Suppressor macrophage treated with lipopolysaccharide for 1 hour (primary cell): ENCODE measurements at regions not wholly inside any gene's neighbourhood (a gene's known extent, or its start where the extent isn't known, plus 50 kb on each side); places are given as distances from the start of the nearest gene placed in this dataset.

ENCODE experiments used
- DNase-seq, 3 donors: peaks; one replicate each; pipeline ENCODE4 v3.0.0-alpha.2; 2020 to 2022

DNA sequence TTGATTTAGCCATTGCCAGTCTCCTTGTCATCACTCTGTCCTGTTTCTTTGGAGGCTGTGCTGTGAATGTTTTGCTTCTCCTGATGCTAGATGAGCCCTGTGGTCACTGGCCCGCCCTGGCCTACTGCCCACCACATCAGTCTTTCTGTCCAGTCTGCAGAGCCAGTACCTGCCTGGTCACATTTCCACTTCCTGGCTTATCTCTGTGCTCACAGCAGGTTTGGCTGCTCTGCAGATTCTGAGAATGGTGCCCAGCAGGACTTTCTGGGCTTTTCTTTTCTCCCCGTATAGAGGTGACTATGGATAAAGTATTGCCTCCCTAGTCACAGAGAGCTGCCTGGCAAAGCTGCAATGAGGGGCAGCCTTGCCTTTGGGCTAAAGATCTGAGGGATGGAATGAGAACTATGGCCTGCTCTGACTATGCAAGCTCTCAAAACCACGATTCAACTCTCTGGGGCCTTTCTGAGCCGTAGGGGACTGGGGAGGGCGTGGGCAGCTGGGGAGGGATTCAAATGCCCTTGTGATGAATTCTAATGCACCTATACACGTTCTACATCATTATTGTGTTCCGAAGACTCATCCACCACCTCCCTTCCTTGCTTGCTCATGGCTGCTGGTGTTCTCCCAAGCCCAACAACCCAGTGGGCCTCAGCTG, 410.4 kb upstream of the NPVF start:
- no peak for DNase-seq

DNA sequence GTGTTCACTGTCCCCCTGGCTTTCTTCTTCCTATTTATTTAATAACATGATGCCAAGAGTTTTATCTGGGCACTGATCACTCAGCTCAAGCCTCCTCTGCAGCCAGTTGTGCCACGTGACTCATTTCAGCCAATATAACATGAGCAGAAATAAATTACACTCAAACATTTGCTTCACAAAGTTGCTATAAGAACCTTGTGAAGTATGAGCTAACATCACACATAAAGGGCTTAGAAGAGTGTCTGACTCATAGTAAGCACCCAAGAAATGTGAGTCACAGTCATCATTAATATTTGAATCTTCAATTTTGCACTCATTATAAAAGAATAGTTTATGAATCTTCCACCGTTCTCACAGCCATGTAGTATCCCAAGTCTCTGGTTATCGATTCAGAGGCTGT, 414.6 kb upstream of the NPVF start:
- peak; percentile 31 to 64 (median 62) for DNase-seq

DNA sequence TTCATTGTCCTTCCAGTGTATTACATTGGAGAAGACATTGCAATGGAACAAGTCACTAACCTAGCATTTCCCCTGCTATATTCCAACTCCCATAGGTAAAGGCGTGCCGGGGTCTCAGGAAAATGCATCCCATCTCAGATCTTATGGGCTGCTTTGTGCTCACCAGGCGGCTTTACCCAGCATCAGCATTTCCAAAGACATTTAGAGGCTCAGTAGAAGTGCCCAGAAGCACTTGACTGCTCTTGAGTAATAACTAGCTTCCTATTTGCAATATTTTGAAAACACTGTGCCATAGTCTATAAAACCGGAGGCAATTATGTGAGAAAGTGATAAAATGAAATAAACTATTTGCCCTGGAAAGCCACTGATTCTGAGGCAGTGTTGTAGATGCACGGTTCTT, 415.0 kb upstream of the NPVF start:
- peak; percentile 15 to 40 (median 35) for DNase-seq

DNA sequence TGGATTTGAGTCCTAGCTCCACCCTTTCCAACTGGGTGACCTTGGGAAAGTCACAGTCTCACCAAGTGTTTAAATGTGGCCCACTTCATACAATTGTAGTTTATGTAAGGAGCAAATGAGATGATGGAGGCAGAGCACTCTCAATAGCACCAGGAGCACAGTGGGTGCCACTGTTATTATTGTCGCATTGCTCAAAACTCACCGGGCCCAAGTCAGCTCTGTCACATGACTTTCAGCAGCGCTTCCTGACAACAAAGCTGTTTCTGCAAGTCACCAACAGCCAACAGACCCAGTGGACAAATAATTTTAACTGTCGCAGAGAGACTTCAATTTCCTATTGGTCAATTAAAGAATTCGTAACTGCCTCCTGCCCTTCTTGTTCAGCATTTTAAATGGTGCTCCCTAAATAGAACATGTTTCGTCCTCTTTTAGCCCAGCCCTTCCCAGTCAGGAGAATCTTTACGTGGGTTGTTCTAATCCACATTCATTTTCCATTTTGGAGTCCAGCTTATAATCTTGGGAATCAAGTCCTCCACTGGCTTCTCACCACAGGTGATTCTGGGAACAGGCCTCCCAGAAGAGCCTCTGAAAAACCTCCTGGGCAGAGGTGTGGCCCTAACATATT, 415.6 kb upstream of the NPVF start:
- DNase-seq: peak in 2 of 3 donors; percentile 6 to 18

DNA sequence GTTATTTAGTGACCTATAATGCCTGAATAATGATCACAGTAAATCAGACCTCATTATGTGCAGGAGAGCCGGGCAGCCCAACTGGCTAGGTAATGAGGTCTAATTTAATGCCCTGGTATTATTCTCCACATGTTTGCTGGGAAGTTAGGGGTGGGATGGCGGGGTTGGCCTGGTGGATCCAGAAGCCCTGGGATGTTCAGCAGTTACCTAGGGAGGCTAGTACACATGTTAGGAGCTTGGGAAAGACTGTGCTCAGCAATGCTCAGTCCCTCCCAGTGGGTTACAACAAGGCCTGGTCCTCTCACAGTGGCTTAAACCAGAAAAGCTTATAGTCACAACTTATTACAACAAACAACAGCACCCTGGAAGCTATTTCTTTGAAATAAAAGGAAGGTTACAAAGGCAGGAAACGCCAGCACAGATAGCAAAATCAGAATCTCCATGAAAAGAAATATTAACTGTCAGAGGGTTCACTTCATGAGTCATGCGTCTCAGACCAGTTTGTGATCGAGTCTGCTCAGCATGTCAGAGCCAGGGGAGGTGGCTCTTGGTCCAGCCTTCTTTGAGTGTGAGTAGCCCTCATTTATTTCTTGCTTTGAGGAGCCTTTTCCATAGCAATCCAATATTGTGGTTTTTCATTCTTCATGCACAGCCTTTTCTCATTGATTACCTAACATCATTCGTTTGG, 418.6 kb upstream of the NPVF start:
- no peak for DNase-seq

DNA sequence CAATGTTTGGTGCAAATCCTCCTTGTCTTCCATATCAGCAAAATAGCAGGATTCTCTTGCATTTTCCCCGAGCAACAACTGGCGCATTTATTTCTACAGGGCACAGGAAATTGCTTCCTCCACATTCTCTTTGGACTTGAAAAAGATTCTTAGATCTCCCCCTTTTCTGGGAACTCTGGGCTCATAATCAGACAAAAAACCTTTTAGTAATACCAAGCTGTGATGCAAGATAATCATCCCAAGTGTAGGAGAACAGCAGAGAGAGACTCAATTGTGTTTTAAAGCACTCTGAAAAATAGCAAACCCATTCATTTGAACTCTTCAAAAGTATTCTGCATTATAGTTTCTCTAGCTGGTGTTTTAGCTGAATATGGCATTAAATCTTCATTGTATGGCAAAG, 419.6 kb upstream of the NPVF start:
- no peak for DNase-seq

DNA sequence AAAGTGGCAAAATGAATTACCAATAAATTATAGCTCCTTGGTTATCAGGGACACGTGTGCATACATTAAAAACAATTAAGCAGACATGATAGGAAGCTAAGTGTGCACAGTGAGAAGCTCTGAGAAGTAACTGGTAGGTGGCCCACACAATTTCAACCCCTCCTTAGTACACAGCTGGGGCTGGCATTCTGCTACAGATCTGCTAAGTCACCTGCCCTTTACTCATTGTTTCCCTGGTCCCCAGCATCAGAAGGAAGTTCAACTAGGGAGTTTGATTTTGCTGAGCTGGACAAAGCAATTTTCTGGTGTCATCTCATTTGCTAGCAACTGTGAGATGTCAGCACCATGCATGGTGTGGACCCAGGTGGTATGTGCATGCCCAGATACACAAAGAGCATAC, 424.1 kb upstream of the NPVF start:
- peak in 2 of 3 donors; percentile 2 to 4 for DNase-seq

DNA sequence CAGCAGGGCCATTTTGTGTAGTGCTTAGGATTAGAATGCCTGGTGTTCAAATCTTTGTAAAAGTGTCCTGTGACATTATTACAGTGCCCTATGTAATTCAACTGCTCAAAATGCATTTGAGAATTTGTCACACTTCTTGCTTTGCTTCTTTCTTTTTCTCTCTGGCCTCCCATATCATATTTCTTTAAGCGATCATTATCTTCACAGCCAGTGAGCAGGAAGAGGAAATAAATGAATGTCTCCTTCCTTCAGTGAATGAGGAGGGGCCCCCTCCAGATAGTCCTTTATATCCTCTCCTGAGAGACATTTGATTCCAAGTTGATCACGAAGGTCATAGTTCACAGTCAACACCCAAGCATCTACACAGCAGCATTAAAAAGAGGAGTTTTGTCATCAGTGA, 425.1 kb upstream of the NPVF start:
- no peak for DNase-seq

DNA sequence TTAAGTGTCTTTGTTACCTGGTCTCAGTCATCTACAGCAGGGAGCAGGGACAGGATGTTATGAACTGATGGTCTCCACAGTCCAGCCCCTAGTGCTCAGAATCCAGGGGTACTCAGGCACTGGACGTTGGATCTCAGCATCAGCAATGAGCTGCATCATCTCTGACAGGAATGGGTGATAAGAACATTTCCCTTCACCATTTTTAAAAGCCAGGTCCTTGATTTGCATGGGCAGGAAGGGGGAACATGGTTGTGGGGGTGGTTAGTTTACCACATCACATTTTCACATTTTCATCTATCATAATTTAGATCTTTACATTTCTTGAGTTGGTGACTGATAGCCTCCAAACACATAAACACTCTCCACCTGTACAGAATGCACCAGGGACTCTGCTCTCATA, 427.8 kb upstream of the NPVF start:
- DNase-seq: no peak

DNA sequence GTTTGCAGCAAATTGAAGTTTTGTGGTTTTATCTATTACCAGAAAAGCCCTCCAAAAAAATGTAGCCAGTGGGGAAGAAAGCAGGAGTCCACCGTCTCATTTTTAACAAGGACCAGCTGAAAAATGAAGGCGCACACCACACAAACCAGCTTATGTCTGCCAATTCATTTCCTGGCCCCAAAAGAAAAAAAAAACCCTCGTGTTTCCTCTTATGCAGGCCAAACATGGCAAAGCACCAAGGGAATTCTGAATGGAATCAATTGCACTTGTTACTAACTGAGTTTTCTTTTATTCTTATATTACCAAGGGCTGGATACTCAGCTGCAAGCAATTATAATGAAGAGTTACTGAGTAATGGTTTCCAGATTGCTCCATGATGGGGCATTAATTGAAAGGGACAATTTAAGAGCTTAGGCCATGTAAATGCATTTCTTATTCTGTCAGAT, 428.3 kb upstream of the NPVF start:
- DNase-seq: no peak

DNA sequence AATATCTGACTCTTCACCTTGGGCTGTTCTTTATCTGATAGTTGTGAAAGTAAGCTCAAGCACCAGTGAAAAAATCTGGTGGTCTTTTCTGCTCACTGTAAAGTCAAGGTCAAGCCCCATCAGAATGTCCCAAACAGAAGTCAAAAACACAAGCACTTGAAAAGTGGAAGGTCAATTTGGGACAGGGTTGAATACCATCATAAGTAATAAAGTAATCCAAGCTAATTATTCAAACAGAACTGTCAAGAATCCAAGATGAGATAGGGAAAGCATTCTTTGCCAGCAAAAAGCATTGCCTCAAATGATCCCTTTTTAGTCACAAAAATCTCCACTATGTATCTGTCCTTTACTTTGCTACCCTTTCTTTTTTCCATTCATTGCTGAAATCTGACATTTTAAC, 430.1 kb upstream of the NPVF start:
- no peak for DNase-seq

DNA sequence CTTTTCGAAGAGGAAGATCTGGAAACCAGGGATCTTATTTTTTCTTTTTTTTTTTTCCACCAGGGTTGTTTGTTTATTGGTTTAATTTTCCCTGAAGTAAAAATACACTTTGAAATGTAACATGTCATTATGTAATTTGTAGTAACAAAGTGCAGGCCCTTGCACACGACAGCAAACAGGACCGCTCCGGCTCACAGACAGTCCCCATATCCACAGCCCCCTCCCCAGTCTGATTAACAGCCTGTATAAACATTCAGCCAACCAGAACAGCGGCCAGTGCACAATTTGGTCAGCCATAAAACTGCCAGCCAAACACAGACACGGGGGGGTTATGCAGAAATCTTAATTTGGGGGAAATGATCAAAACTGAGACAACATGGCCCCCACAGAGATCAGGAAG, 431.6 kb upstream of the NPVF start:
- DNase-seq: no peak

DNA sequence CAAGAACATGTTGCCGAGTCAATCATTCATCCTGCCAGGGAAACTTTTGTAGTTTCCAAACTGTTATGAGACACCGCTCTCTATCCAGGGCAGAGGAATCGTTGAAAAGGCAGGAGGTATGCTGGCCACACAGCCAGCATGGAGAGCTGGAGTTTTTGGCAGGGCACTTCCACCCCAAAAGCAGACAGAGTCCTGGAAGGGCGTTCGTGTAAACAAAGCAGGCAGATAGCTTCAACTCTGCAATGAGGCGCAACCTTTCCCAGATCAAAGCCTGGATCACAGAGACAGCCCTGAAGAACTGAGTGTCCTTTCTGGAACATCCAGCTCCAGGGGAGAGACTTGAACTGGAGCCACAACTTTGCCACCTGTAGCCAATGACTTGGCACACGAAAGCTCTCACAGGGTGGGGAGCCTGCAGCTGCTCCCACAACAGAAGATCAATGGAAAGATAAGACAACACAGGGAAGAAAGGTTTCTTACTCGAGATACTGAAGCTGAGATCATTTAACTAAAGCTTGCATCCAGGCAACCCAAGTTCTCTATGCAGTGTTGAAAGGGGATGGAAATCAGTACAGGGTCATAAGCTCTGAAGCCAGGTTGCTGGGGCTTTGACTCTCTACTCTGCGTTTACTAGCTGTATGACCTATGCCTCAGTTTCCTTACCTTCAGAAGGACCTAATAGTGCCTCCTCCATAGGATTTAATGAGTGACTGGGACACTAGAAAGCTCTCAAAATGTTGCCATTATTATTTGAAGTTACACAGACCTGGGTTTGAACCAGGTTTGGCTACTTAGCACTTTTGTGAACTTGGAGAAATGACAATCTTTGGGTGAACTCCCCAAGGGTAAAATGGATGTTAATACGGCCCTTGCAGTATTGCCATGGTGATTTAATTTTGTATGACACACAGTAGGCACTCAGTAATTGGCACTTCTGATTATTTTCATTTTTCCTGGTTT, 434.8 kb upstream of the NPVF start:
- DNase-seq: no peak

DNA sequence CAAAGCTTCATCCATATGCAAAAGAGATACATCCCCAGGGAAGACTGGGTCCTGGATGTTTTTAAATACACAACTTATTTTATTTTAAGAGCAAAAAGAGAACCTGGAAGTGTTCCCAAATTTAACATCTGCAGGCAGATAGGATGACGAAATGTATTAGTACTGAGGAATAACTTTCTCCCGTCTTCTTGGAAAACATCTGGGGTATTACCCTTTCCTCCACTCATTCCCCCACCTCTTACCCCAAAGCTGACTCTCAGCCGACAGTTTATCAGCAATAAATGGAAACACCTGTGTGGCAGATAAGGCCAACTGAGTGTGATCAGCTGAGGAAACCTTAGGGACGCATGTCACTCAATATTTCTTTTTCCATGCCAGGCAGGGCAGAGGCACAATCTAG, 435.6 kb upstream of the NPVF start:
- no peak for DNase-seq

DNA sequence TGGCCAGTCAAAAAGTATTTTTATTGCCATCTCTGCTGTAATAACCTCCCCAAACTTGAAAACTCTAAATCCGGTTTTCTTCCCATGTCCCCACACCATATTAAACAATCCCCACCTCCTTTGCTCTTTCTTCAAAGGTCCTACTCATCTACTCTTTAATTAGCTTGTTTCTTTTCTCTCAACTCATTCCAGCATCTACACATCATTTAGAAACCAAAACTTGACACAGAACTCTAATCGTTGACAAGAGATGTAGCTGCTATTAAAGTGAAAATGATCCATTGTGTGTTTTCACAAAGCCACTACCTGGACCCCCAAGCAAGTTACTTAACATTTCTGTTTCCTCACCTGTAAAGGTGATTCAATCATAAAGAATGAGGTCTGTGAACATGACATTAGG, 436.3 kb upstream of the NPVF start:
- no peak for DNase-seq

DNA sequence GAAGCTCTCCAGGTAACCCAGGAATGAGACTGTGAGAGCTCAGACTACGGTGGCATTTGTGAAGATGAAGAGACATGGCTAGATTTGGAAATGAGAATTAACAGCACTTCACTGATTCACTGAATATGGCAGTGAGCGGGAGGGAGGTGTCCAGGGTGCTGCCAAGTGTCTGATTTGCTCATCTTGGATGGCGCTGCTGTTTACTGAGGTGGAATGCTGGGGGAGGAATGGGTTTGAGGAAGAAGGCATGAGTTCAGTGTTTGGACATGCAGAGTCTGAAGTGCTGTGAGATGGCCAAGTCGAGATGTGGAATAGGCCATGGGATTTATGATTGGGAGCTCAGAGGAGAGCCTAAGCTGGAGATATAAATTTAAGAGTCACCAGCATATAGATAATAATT, 437.1 kb upstream of the NPVF start:
- no peak for DNase-seq

DNA sequence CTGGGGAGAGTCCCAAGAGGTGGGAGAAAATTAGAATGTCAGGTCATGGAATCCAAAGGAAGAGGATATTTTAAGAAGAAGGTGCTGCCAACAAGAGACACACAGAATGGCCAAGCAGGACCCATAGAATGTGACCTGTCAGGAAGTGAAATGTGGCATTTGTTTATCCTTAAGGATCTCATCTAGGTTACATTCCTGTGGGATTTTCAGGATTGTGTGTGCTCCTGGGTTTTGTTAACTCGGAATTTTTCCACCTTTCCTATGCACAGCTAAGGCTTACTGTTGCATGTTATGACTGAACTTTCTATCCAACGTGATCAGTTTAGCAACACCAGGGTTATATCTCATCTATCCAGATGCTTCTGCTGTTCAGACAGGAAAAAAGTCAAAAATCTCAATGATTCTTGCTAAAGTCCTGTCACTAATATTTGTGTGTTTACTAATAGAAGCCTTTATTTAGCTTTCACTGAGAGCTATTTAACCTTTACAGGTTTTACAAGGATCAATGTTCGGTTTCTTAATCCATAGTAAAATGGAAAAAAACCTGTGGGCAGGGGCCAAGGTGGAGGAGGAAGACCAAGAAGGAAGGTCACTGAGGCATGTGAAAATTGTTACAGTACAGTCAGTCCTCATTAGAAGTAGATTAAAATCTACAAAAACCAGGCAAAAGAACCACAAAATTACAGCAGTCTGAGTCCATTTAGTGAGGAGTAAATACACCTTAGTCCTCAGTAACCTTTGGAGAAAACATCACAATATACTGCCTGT, 437.8 kb upstream of the NPVF start:
- no peak for DNase-seq

DNA sequence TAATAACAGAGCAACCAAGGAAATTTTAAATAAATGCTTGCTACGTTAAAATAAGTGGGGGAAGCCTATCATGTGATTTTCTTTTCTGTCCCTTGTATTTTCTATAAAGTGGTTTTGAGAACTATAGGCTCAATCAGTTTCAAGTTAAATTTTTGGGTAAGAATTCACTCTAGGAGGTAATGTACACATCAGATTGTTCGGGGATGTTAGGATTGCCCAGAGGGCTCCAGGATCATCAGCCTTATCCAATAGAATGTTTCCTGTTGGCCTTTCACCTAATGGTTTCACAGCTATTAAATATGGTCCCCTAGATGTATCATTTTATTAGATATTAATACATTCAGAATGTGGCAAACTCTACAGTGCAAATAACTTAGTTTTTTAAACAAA, 438.4 kb upstream of the NPVF start:
- DNase-seq: no peak

DNA sequence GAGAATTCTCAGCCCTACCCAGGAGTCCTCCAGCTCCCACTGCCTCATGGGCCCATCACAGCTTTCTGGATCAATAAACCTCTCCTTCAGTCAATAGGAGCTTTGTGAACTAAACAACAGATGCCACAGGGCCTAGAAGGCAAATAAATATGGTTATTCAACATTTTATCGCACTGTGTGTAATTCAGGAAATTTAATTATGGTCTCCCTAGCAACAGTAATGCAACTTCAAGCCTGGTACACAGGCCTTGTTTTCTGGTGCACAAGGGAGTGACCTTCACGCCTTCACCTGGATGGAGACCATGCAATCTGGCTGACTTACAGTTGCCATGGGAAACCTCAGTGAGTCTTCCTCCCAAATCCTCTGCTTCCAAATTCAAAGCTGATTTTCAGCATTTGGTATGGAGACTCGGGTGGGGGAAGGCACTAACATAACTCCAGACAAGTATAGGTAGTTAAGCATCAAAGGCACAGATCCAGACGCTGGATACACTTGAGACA, 441.0 kb upstream of the NPVF start:
- no peak for DNase-seq

DNA sequence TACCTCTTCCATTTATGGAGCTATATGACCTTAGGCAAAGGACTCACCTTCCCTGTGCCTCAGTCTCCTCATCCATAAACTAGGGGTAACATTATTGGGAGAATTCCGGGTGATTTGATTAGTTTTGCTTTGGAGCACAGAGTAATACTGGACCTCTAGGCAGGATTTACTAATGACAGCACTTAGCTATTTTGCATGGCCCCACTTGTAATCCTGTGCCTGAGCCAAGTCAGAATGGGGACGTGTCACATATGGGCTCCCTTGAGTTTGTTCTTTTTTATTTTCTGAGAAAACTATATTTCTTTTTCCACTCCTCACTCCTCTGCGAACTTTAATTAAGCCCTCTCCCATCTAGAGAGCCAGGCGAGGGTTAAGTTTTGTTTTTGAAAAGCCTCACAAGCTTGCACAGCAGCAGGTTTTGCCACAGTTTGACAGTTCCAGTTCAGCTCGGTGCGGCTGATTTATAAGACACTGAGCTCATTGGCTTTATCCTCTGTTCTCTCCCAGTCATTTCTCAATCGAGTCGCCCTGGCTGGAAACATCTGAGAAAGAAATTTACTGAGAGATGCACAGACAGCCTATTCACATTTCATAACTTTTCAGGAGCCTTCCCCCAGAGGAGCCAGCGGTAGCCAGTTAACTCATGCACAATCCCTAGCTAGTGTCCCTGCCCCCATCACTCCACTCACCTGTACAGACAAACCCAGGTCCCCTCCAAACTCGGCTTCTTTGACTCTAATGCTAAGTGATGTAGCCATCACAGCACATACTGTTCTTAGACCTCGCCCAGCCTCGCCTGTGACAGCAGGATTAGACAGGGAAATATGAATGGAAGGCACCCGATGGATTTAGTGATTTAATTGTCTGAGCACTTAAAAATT, 441.9 kb upstream of the NPVF start:
- no peak for DNase-seq

DNA sequence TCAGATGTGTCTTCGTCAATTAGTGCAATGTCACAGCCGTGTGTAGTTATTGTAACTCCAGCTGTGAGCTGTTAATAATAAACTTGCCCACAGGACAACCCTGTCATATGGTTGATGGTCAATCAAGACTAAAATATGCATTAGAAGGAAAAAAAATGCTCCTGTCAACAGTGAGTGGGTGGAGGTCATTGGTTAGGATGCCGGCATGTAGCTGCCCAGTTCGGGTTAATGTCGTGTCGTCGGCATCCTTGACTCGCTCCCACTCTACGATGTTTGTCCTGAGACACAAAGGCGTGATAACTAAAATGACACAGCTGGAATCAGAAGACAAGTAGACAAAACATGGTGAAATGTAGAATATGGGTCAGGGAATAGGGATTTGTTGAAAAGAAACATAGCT, 442.8 kb upstream of the NPVF start:
- no peak for DNase-seq
